HepG2 (cell line): ENCODE measurements at regions not wholly inside any gene's neighbourhood (a gene's known extent, or its start where the extent isn't known, plus 50 kb on each side); places are given as distances from the start of the nearest gene placed in this dataset.

Experiments
- ATAC-seq: fragments of 200-7000 bp; cut with Tn5 transposase; 3 replicates; pipeline ENCODE4 v1.9.1; 2020; ENCODE audit warnings: mild to moderate bottlenecking, moderate library complexity
- BruUV-seq: library from RNA; stranded (reverse); fragments of 400-500 nt; replicated peaks from 2 replicates; lab custom pipeline; 2021; lab: Mats Ljungman, UMichigan
- CTCF ChIA-PET: fragments of 300-600 bp; formaldehyde crosslinking; extraction: SDS; loops from one replicate; lab custom pipeline; 2021; ENCODE audit warnings: low total read pairs, inconsistent platforms, low intra/inter-chr PET ratio; lab: Yijun Ruan, JAX
- POLR2A ChIA-PET: fragments of 350-600 bp; sonication (Branson Sonifier 250); formaldehyde crosslinking; loops from one replicate; lab custom pipeline; 2020; ENCODE audit warnings: antibody characterized with exemption, inconsistent platforms; lab: Yijun Ruan, JAX
- DNase-seq: peaks from one replicate; pipeline ENCODE4 v3.0.0-alpha.2; 2015; ENCODE audit warnings: low spot score
- FAIRE-seq: peaks from 3 replicates; lab custom pipeline; 2011; peaks lifted over from hg19 to GRCh38; lab: Jason Lieb, UNC
- H2AFZ ChIP-seq: one replicate; pipeline ENCODE4 v1.6.1; 2011; ENCODE audit warnings: low read length, inconsistent platforms
- H3K27ac ChIP-seq: fragments of 300-600 bp; 3 replicates; pipeline ENCODE4 v1.8.0; 2011; ENCODE audit warnings: mixed run types, mild to moderate bottlenecking, mixed read lengths, low read length, inconsistent platforms; ENCODE audit not compliant: insufficient read depth; ENCODE audit errors: extremely low read length
- H3K27me3 ChIP-seq, 2 experiments: fragments of 200-600 bp in 1 of 2; 2 replicates in 1 of 2; 3 replicates in 1 of 2; pipeline versions ENCODE4 v1.6.0 to v1.8.0; 2011; ENCODE audit warnings: low read length in 2 of 2, mild to moderate bottlenecking in 2 of 2, moderate library complexity in 2 of 2, inconsistent platforms in 1 of 2; ENCODE audit not compliant: insufficient read depth in 2 of 2, control insufficient read depth in 1 of 2
- H3K36me3 ChIP-seq, 2 experiments: fragments of 200-600 bp in 1 of 2; replicated peaks in 1 of 2; 2 replicates in 1 of 2; 3 replicates in 1 of 2; pipeline versions ENCODE4 v1.5.1 to v1.8.0; 2011; ENCODE audit warnings: low read length in 2 of 2, inconsistent platforms in 1 of 2; ENCODE audit not compliant: insufficient read depth in 2 of 2, control insufficient read depth in 1 of 2
- H3K4me1 ChIP-seq: 2 replicates; pipeline ENCODE4 v1.5.1; 2012; ENCODE audit warnings: low read length, inconsistent platforms; ENCODE audit not compliant: insufficient read depth
- H3K4me2 ChIP-seq: 2 replicates; pipeline ENCODE4 v1.6.0; 2011; ENCODE audit warnings: low read depth, low read length, inconsistent platforms
- H3K4me3 ChIP-seq, 3 experiments: fragments of 200-600 bp in 1 of 3; sonication (generic), shearing (Covaris generic) in 1 of 3; replicated peaks in 1 of 3; 2 replicates each; pipeline ENCODE4 v1.5.1; 2011 to 2016; ENCODE audit warnings: low read length in 3 of 3, inconsistent platforms in 2 of 3, low read depth in 2 of 3, mild to moderate bottlenecking in 2 of 3, control low read depth in 1 of 3, mixed read lengths in 1 of 3; ENCODE audit not compliant: insufficient read depth in 1 of 3
- H3K79me2 ChIP-seq: one replicate; pipeline ENCODE4 v1.6.1; 2011; ENCODE audit warnings: low read length, inconsistent platforms; ENCODE audit not compliant: insufficient read depth
- H3K9ac ChIP-seq: 2 replicates; pipeline ENCODE4 v1.6.0; 2011; ENCODE audit warnings: mild to moderate bottlenecking, low read depth, low read length, inconsistent platforms; ENCODE audit not compliant: insufficient read depth
- H3K9me3 ChIP-seq: 2 replicates; pipeline ENCODE4 v1.5.1; 2012; ENCODE audit warnings: mild to moderate bottlenecking, low read length
- H4K20me1 ChIP-seq: 2 replicates; pipeline ENCODE4 v1.6.0; 2011; ENCODE audit warnings: inconsistent platforms, mild to moderate bottlenecking, low read length, moderate library complexity; ENCODE audit not compliant: insufficient read depth
- ATAD3A ChIP-seq: sonication (generic); formaldehyde crosslinking; IDR thresholded peaks from 2 replicates; pipeline ENCODE4 v1.4.0; 2020; ENCODE audit warnings: missing genetic modification reagents
- CEBPB ChIP-seq: IDR thresholded peaks from 2 replicates; pipeline ENCODE4 v1.6.1; 2011; ENCODE audit warnings: low read depth, low read length, improper control_type of control experiment, borderline replicate concordance
- CTCF ChIP-seq: sonication (generic); formaldehyde crosslinking; IDR thresholded peaks from 2 replicates; pipeline ENCODE4 v1.5.0; 2020; ENCODE audit warnings: mild to moderate bottlenecking, missing genetic modification reagents, moderate library complexity
- MATR3 ChIP-seq: sonication (generic); formaldehyde crosslinking; IDR thresholded peaks from 2 replicates; pipeline ENCODE4 v1.4.0; 2020; ENCODE audit warnings: missing genetic modification reagents
- MTF1 ChIP-seq: sonication (generic); formaldehyde crosslinking; IDR thresholded peaks from 2 replicates; pipeline ENCODE4 v1.5.0; 2020; ENCODE audit warnings: missing genetic modification reagents
- PAX8 ChIP-seq: sonication (generic); formaldehyde crosslinking; IDR thresholded peaks from 2 replicates; pipeline ENCODE4 v1.8.0; 2022; ENCODE audit warnings: mild to moderate bottlenecking, missing genetic modification reagents, borderline replicate concordance
- REPIN1 ChIP-seq: sonication (generic); formaldehyde crosslinking; IDR thresholded peaks from 2 replicates; pipeline ENCODE4 v1.8.0; 2022; ENCODE audit warnings: missing genetic modification reagents, low read depth, mild to moderate bottlenecking, borderline replicate concordance
- SMC3 ChIP-seq: IDR thresholded peaks from 2 replicates; pipeline ENCODE4 v1.6.1; 2011; ENCODE audit warnings: low read length, improper control_type of control experiment
- SNRNP70 ChIP-seq: fragments of 200-400 bp; formaldehyde crosslinking; IDR thresholded peaks from 2 replicates; pipeline ENCODE4 v1.6.1; 2017; ENCODE audit warnings: mild to moderate bottlenecking, low read depth, low read length, moderate library complexity
- SRF ChIP-seq: IDR thresholded peaks from 2 replicates; pipeline ENCODE4 v1.6.1; 2011; ENCODE audit warnings: mild to moderate bottlenecking, low read depth, low read length, moderate library complexity
- STAG1 ChIP-seq: sonication (generic); formaldehyde crosslinking; IDR thresholded peaks from 2 replicates; pipeline ENCODE4 v1.4.0; 2020; ENCODE audit warnings: missing genetic modification reagents
- ZBTB10 ChIP-seq: sonication (generic); formaldehyde crosslinking; IDR thresholded peaks from 2 replicates; pipeline ENCODE4 v1.4.0; 2020; ENCODE audit warnings: missing genetic modification reagents, borderline replicate concordance
- ZNF720 ChIP-seq: sonication (generic); formaldehyde crosslinking; IDR thresholded peaks from 2 replicates; pipeline ENCODE4 v1.4.0; 2020; ENCODE audit warnings: missing genetic modification reagents
- ZNF749 ChIP-seq: sonication (generic); formaldehyde crosslinking; IDR thresholded peaks from 2 replicates; pipeline ENCODE4 v1.8.0; 2022; ENCODE audit warnings: mild to moderate bottlenecking, missing genetic modification reagents, moderate library complexity, borderline replicate concordance
- ZNF768 ChIP-seq: sonication (generic); formaldehyde crosslinking; IDR thresholded peaks from 2 replicates; pipeline ENCODE4 v1.4.0; 2020; ENCODE audit warnings: missing genetic modification reagents
- WGBS: methylation state at CpG from one replicate; pipeline ENCODE4 v1.1.6; 2017; ENCODE audit warnings: low lambda C conversion rate; 5-methylcytosine and 5-hydroxymethylcytosine counted together
- in situ Hi-C: cut with HindIII; loops from 2 replicates; pipeline ENCODE4 v1.10.0; 2017; ENCODE audit warnings: low pct_unique_long_range_greater_than_20kb; ENCODE audit not compliant: extremely low pct_ligation_motif_present
- intact Hi-C: fragments of 100-400 bp; cut with micrococcal nuclease; formaldehyde crosslinking; loops from one replicate; pipeline ENCODE4 v1.10.0; 2022; ENCODE audit not compliant: unreplicated experiment

- intact Hi-C loops = no loop called here
- no peak overlapping the region for H3K9ac ChIP-seq
- ChIA-PET CTCF (no interaction called here), POLR2A (no interaction called here)
- H3K4me2 ChIP-seq = no peak overlapping the region
- no peak for ATAC-seq
- no peak for DNase-seq
- H3K36me3 ChIP-seq = no peaks in the 10 kb centered on the region
- H3K79me2 ChIP-seq = no peaks in the 10 kb centered on the region
- H3K4me1 ChIP-seq = no peaks in the 10 kb centered on the region
- H4K20me1 ChIP-seq = no peaks in the 10 kb centered on the region
- in situ Hi-C loops = loop anchor here (10.0 kb wide), 1 partner anchor 408 kb away; no protein-coding TSS in a partner anchor
- no TSS peak for BruUV-seq
- no peaks in the 10 kb centered on the region for H3K9me3 ChIP-seq
- no peak overlapping the region for H2AFZ ChIP-seq
- H3K4me3 ChIP-seq = no peak overlapping the region
- FAIRE-seq = no peak
- no peaks in the 10 kb centered on the region; a peak in 2 of 5 replicates for H3K27me3 ChIP-seq
- whole genome bisulfite sequencing = no CpG with 5 or more reads among the region's 3 CpGs
- no peak for TF ChIP-seq MTF1 (CRISPR knock-in tag)
- no peak for TF ChIP-seq CEBPB
- no peak overlapping the region for H3K27ac ChIP-seq
Observed at GRCh38 chr5:174326372-174326771, 280.9 kb downstream of the NSG2 start.

- Histone ChIP-seq H2AFZ (no peak overlapping the region), H3K4me2 (no peak overlapping the region), H3K27me3 (no peaks in the 10 kb centered on the region; a peak in 2 of 5 replicates), H4K20me1 (no peaks in the 10 kb centered on the region), H3K9ac (no peak overlapping the region), H3K4me3 (no peak overlapping the region), H3K36me3 (no peaks in the 10 kb centered on the region), H3K27ac (no peak overlapping the region), H3K4me1 (no peaks in the 10 kb centered on the region), H3K79me2 (no peaks in the 10 kb centered on the region), H3K9me3 (no peaks in the 10 kb centered on the region)
- intact Hi-C loops (no loop called here), in situ Hi-C loops (loop anchor here (10.0 kb wide), 1 partner anchor 407 kb away; no protein-coding TSS in a partner anchor)
- DNase-seq (peak; percentile 42), FAIRE-seq (peak; percentile 57), ATAC-seq (peak; percentile 89)
- ChIA-PET POLR2A (no interaction called here), CTCF (interaction anchor here (1.1 to 1.4 kb wide), 2 partner anchors 409 to 466 kb away, joined by 3 to 4 read pairs; no protein-coding TSS in a partner anchor)
- no TSS peak for BruUV-seq
- 40% methylated on average over 10 of the region's 10 CpGs for WGBS
- no peak for TF ChIP-seq SNRNP70
- no peak for TF ChIP-seq ZNF720
- no peak for TF ChIP-seq MATR3 (CRISPR knock-in tag)
- TF ChIP-seq PAX8 (CRISPR knock-in tag) = no peak
- no peak for TF ChIP-seq ATAD3A (CRISPR knock-in tag)
- no peak for TF ChIP-seq ZNF768
- peak; percentile 68 for TF ChIP-seq CTCF (CRISPR knock-in tag)
- peak; percentile 59 for TF ChIP-seq STAG1 (CRISPR knock-in tag)
- TF ChIP-seq SMC3 = peak; percentile 37; the same call in 1 of the 2 replicates
- TF ChIP-seq REPIN1 (CRISPR knock-in tag) = peak; percentile 66; the same call in 1 of the 2 replicates
- TF ChIP-seq ZBTB10 = no peak
- TF ChIP-seq ZNF749 (CRISPR knock-in tag) = no peak
- no peak for TF ChIP-seq SRF
Observed at GRCh38 chr5:174327317-174327864, 281.9 kb downstream of the NSG2 start.
